ENCODE measurements at regions not wholly inside any gene's neighbourhood (a gene's known extent, or its start where the extent isn't known, plus 50 kb on each side); places are given as distances from the start of the nearest gene placed in this dataset.

DNA sequence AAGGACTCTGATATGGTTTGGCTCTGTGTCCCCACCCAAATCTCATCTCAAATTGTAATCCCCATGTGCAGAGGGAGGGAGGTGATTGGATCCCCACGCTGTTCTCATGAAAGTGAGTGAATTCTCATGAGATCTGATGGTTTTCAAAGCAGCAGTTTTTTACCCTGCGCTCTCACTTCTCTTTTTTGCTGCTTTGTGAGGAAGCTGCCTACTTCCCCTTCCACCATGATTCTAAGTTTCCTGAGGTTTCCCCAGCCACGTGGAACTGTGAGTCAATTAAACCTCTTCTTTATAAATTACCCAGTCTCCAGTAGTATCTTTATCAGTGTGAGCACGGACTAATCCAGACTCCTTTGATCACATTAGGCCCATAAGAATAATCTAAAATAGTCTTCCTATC lies 719.7 kb upstream of the CDH8 start:
- no peaks in the 10 kb centered on the region for H3K27me3 ChIP-seq (replicated peaks; ENCODE audit: insufficient read depth)
- H3K4me3 ChIP-seq = no peak overlapping the region
- WGBS = 75% methylated on average over 4 of the region's 4 CpGs
- H3K36me3 ChIP-seq = no peaks in the 10 kb centered on the region
- TF ChIP-seq POLR2AphosphoS5 (IDR thresholded peaks at IDR 0.05) (no peak), POLR2A (IDR thresholded peaks at IDR 0.05) (no peak), CTCF (IDR thresholded peaks at IDR 0.05) (no peak)
- no peaks in the 10 kb centered on the region for H3K9me3 ChIP-seq
- DNase-seq (ENCODE audit: low spot score) = no peak
- H3K4me1 ChIP-seq (replicated peaks) = no peaks in the 10 kb centered on the region
- no peak overlapping the region for H3K27ac ChIP-seq
- intact Hi-C loops (cut with DNase I) = no loop called here

- no peaks in the 10 kb centered on the region for H3K9me3 ChIP-seq
- TF ChIP-seq POLR2A (IDR thresholded peaks at IDR 0.05) (no peak), CTCF (IDR thresholded peaks at IDR 0.05) (no peak), POLR2AphosphoS5 (IDR thresholded peaks at IDR 0.05) (no peak)
- 83% methylated on average over 3 of the region's 3 CpGs for WGBS
Measured at GRCh38 chr16:62752854-62753253, 716.6 kb upstream of the CDH8 start.

DNA sequence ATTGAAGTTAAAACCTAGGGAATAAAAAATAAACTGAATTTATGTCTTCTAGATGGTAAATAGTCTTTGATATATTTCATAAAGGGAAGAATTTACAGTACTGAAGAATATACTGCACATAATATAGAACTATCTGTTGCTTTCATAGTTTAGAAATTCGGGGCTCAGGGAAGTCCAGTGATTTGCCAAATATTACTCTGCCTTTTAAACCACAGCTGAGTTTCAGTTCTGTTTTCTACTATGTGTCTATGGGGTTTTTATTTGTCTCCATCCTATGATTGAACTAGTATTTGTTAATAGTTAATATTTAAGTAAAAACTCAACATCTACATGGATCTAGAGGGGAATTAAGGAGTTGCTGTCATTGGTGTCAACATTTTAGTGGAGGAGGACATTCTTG lies 715.0 kb upstream of the CDH8 start:
- Histone ChIP-seq H3K4me1 (replicated peaks) (no peaks in the 10 kb centered on the region), H3K4me3 (no peak overlapping the region), H3K9me3 (no peaks in the 10 kb centered on the region), H3K27ac (no peak overlapping the region), H3K27me3 (replicated peaks; ENCODE audit: insufficient read depth) (no peaks in the 10 kb centered on the region), H3K36me3 (no peaks in the 10 kb centered on the region)
- TF ChIP-seq POLR2A (IDR thresholded peaks at IDR 0.05) (no peak), POLR2AphosphoS5 (IDR thresholded peaks at IDR 0.05) (no peak), CTCF (IDR thresholded peaks at IDR 0.05) (no peak)
- 91% methylated on average over 1 of the region's 1 CpG for WGBS
- DNase-seq (ENCODE audit: low spot score) = no peak
- intact Hi-C loops (cut with DNase I) = no loop called here

More at GRCh38 chr16:62752854-62753253, 716.6 kb upstream of the CDH8 start:
- Histone ChIP-seq H3K36me3 (no peaks in the 10 kb centered on the region), H3K4me3 (no peak overlapping the region), H3K27me3 (replicated peaks; ENCODE audit: insufficient read depth) (no peaks in the 10 kb centered on the region), H3K4me1 (replicated peaks) (no peaks in the 10 kb centered on the region), H3K27ac (no peak overlapping the region)
- intact Hi-C loops (cut with DNase I) = no loop called here
- DNase-seq (ENCODE audit: low spot score) = no peak

GRCh38 chr16:62741692-62742091 lies 705.5 kb upstream of the CDH8 start:
- Histone ChIP-seq H3K36me3 (no peaks in the 10 kb centered on the region), H3K4me3 (no peak overlapping the region), H3K9me3 (no peaks in the 10 kb centered on the region), H3K27ac (no peak overlapping the region), H3K27me3 (replicated peaks; ENCODE audit: insufficient read depth) (no peaks in the 10 kb centered on the region), H3K4me1 (replicated peaks) (no peaks in the 10 kb centered on the region)
- intact Hi-C loops (cut with DNase I) = no loop called here
- DNase-seq (ENCODE audit: low spot score) = no peak
- TF ChIP-seq POLR2AphosphoS5 (IDR thresholded peaks at IDR 0.05) (no peak), POLR2A (IDR thresholded peaks at IDR 0.05) (no peak), CTCF (IDR thresholded peaks at IDR 0.05) (no peak)
- WGBS = 89% methylated on average over 3 of the region's 3 CpGs

GRCh38 chr16:62738666-62739460 lies 702.6 kb upstream of the CDH8 start:
- Histone ChIP-seq H3K4me3 (no peak overlapping the region), H3K27ac (no peak overlapping the region), H3K4me1 (replicated peaks) (no peaks in the 10 kb centered on the region), H3K36me3 (no peaks in the 10 kb centered on the region), H3K9me3 (no peaks in the 10 kb centered on the region), H3K27me3 (replicated peaks; ENCODE audit: insufficient read depth) (no peaks in the 10 kb centered on the region)
- 26% methylated on average over 3 of the region's 3 CpGs for WGBS
- no peak for TF ChIP-seq POLR2AphosphoS5 (IDR thresholded peaks at IDR 0.05)
- no peak for TF ChIP-seq POLR2A (IDR thresholded peaks at IDR 0.05)
- no peak for TF ChIP-seq CTCF (IDR thresholded peaks at IDR 0.05)
- intact Hi-C loops (cut with DNase I) = no loop called here
- no peak for DNase-seq (ENCODE audit: low spot score)

All from prostate gland (tissue), 2 donors.